ENCODE measurements at regions not wholly inside any gene's neighbourhood (a gene's known extent, or its start where the extent isn't known, plus 50 kb on each side); places are given as distances from the start of the nearest gene placed in this dataset.

DNA sequence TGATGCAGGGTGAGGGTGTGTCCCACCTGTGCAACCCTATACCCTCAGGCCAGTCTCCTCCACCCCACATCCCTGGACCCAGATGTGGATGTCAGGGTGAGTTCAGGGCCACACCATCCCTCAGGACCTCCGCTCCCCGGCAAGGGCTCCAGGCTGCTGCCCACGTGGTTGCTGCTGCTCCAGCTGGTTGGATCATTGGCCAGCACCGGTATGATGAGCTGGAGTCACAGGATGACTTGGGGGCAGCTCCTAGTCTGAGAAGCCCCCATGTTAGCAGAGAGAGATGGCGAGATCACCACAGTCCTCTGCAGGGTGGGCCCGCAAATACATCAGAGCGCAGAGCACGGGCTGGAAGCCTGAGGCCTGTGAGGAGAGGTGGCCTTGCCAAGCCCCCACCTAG is 103.3 kb upstream of the GDF10 start:
- H3K9me3 ChIP-seq (ENCODE audit: severe bottlenecking) = no peaks in the 10 kb centered on the region
- DNase-seq (ENCODE audit: low spot score) (no peak), ATAC-seq (ENCODE audit: low read depth) (no peak)
- no peaks in the 10 kb centered on the region for H3K36me3 ChIP-seq (ENCODE audit: low read depth)
- TF ChIP-seq CTCF (IDR thresholded peaks at IDR 0.05; ENCODE audit: poor library complexity, severe bottlenecking) = no peak
- H3K4me1 ChIP-seq (ENCODE audit: insufficient read depth, poor library complexity, severe bottlenecking) = no peaks in the 10 kb centered on the region
- H3K27me3 ChIP-seq (ENCODE audit: insufficient read depth, poor library complexity, severe bottlenecking) = no peaks in the 10 kb centered on the region
- H3K4me3 ChIP-seq (ENCODE audit: severe bottlenecking) = no peak overlapping the region
- H3K27ac ChIP-seq (ENCODE audit: poor library complexity, severe bottlenecking) = no peak overlapping the region

GRCh38 chr10:47198221-47198620 is 101.8 kb upstream of the GDF10 start:
- H3K36me3 ChIP-seq (ENCODE audit: low read depth) = no peaks in the 10 kb centered on the region
- H3K4me1 ChIP-seq (ENCODE audit: insufficient read depth, poor library complexity, severe bottlenecking) = no peaks in the 10 kb centered on the region
- H3K27ac ChIP-seq (ENCODE audit: poor library complexity, severe bottlenecking) = no peak overlapping the region
- no peak for DNase-seq (ENCODE audit: low spot score)
- H3K27me3 ChIP-seq (ENCODE audit: insufficient read depth, poor library complexity, severe bottlenecking) = no peaks in the 10 kb centered on the region
- no peak for ATAC-seq (ENCODE audit: low read depth)
- no peak overlapping the region for H3K4me3 ChIP-seq (ENCODE audit: severe bottlenecking)
- no peaks in the 10 kb centered on the region for H3K9me3 ChIP-seq (ENCODE audit: severe bottlenecking)
- no peak for TF ChIP-seq CTCF (IDR thresholded peaks at IDR 0.05; ENCODE audit: poor library complexity, severe bottlenecking)

DNA sequence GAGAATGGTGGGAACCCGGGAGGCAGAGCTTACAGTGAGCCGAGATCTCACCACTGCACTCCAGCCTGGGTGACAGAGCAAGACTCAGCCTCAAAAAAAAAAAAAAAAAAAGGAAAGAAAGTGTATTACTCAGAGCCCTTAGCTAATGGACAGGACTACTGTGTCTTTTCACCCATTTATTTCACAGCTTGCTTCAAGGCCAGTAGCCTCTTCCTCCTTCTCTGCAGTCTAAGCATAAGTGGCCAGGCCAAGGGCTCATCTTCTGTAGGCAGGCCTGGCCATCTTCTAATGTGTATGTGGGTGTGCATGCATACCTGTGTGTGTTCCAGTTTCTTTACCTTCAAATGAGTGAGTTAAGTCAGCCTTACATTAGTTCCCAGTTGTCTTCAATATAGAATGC is 94.8 kb upstream of the GDF10 start:
- Histone ChIP-seq H3K4me3 (ENCODE audit: severe bottlenecking) (no peak overlapping the region), H3K9me3 (ENCODE audit: severe bottlenecking) (no peaks in the 10 kb centered on the region), H3K4me1 (ENCODE audit: insufficient read depth, poor library complexity, severe bottlenecking) (no peaks in the 10 kb centered on the region), H3K36me3 (ENCODE audit: low read depth) (no peaks in the 10 kb centered on the region), H3K27me3 (ENCODE audit: insufficient read depth, poor library complexity, severe bottlenecking) (no peaks in the 10 kb centered on the region), H3K27ac (ENCODE audit: poor library complexity, severe bottlenecking) (no peak overlapping the region)
- DNase-seq (ENCODE audit: low spot score) (no peak), ATAC-seq (ENCODE audit: low read depth) (no peak)
- TF ChIP-seq CTCF (IDR thresholded peaks at IDR 0.05; ENCODE audit: poor library complexity, severe bottlenecking) = no peak

GRCh38 chr10:47206449-47207280 is 93.3 kb upstream of the GDF10 start:
- no peak for TF ChIP-seq CTCF (IDR thresholded peaks at IDR 0.05; ENCODE audit: poor library complexity, severe bottlenecking)
- H3K9me3 ChIP-seq (ENCODE audit: severe bottlenecking) = no peaks in the 10 kb centered on the region
- no peaks in the 10 kb centered on the region for H3K36me3 ChIP-seq (ENCODE audit: low read depth)
- DNase-seq (ENCODE audit: low spot score) (no peak), ATAC-seq (ENCODE audit: low read depth) (no peak)
- H3K27me3 ChIP-seq (ENCODE audit: insufficient read depth, poor library complexity, severe bottlenecking) = no peaks in the 10 kb centered on the region
- no peaks in the 10 kb centered on the region for H3K4me1 ChIP-seq (ENCODE audit: insufficient read depth, poor library complexity, severe bottlenecking)
- H3K4me3 ChIP-seq (ENCODE audit: severe bottlenecking) = no peak overlapping the region
- H3K27ac ChIP-seq (ENCODE audit: poor library complexity, severe bottlenecking) = no peak overlapping the region

DNA sequence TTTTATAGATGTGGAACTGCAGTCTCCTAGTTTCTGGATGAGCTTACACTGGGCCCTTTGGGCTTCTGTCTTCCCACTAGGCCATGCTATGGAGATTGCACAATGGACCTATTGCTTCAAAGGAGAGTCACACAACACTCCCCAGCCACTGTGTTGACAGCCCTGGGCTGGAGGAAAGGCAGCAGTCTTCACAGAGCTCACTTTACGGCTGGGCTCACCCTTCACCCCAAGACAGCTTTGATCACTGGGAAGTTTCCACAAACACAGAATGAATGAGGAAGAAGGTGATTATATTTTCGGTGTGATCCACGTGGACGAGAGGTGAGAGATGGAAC is 92.7 kb upstream of the GDF10 start:
- no peak overlapping the region for H3K27ac ChIP-seq (ENCODE audit: poor library complexity, severe bottlenecking)
- no peak for DNase-seq (ENCODE audit: low spot score)
- no peak for TF ChIP-seq CTCF (IDR thresholded peaks at IDR 0.05; ENCODE audit: poor library complexity, severe bottlenecking)

More for the DNA sequence above, 92.7 kb upstream of the GDF10 start:
- H3K27me3 ChIP-seq (ENCODE audit: insufficient read depth, poor library complexity, severe bottlenecking) = no peaks in the 10 kb centered on the region
- H3K36me3 ChIP-seq (ENCODE audit: low read depth) = no peaks in the 10 kb centered on the region
- ATAC-seq (ENCODE audit: low read depth) = no peak
- no peak overlapping the region for H3K4me3 ChIP-seq (ENCODE audit: severe bottlenecking)
- H3K9me3 ChIP-seq (ENCODE audit: severe bottlenecking) = no peaks in the 10 kb centered on the region
- H3K4me1 ChIP-seq (ENCODE audit: insufficient read depth, poor library complexity, severe bottlenecking) = no peaks in the 10 kb centered on the region

All from RWPE2 (cell line).